ENCODE measurements at regions not wholly inside any gene's neighbourhood (a gene's known extent, or its start where the extent isn't known, plus 50 kb on each side); places are given as distances from the start of the nearest gene placed in this dataset.

GRCh38 chr5:56749842-56750241, 65.5 kb upstream of the MAP3K1 start:
- Mint-ChIP-seq H3K27ac (no peak overlapping the region), H3K4me3 (no peak overlapping the region), H3K4me1 (peaks cover 33% of the 10 kb centered on the region), H3K36me3 (ENCODE audit: low read depth) (no peaks in the 10 kb centered on the region), H3K9me3 (peaks cover 2% of the 10 kb centered on the region), H3K27me3 (no peaks in the 10 kb centered on the region)
- TF ChIP-seq CTCF (IDR thresholded peaks at IDR 0.05): no peak
- CTCF ChIA-PET: no interaction called here
- POLR2A ChIA-PET: interaction anchor here (1.7 kb wide), 1 partner anchor 13 kb away, joined by 7 read pairs; no protein-coding TSS in a partner anchor
- ATAC-seq (ENCODE audit: low read depth) (peak; percentile 40), DNase-seq (no peak)
- intact Hi-C loops (cut with micrococcal nuclease): loop anchor here (2.0 kb wide), 1 partner anchor 15 kb away; no protein-coding TSS in a partner anchor

GRCh38 chr5:56746553-56747339, 68.6 kb upstream of the MAP3K1 start:
- TF ChIP-seq CTCF (IDR thresholded peaks at IDR 0.05): no peak

GRCh38 chr5:56745864-56746263, 69.5 kb upstream of the MAP3K1 start:
- no peaks in the 10 kb centered on the region for H3K36me3 Mint-ChIP-seq (ENCODE audit: low read depth)
- ATAC-seq (ENCODE audit: low read depth): peak; percentile 83
- peaks cover 44% of the 10 kb centered on the region for H3K4me1 Mint-ChIP-seq
- no peak for TF ChIP-seq CTCF (IDR thresholded peaks at IDR 0.05)
- H3K9me3 Mint-ChIP-seq: no peaks in the 10 kb centered on the region
- CTCF ChIA-PET: no interaction called here
- no peaks in the 10 kb centered on the region for H3K27me3 Mint-ChIP-seq
- POLR2A ChIA-PET: interaction anchor here (1.6 kb wide), 1 partner anchor 76 kb away, joined by 10 read pairs; no protein-coding TSS in a partner anchor
- H3K4me3 Mint-ChIP-seq: peak overlapping the region; percentile 44
- intact Hi-C loops (cut with micrococcal nuclease): loop anchor here (2.0 kb wide), 1 partner anchor 15 kb away; no protein-coding TSS in a partner anchor
- H3K27ac Mint-ChIP-seq: peak overlapping the region; percentile 77
- no peak for DNase-seq

More at GRCh38 chr5:56746553-56747339, 68.6 kb upstream of the MAP3K1 start:
- Mint-ChIP-seq H3K27me3 (no peaks in the 10 kb centered on the region), H3K4me1 (peaks cover 44% of the 10 kb centered on the region), H3K36me3 (ENCODE audit: low read depth) (no peaks in the 10 kb centered on the region), H3K27ac (peak overlapping the region; percentile 77), H3K9me3 (no peaks in the 10 kb centered on the region), H3K4me3 (no peak overlapping the region)
- intact Hi-C loops (cut with micrococcal nuclease): loop anchor here (2.0 kb wide), 1 partner anchor 14 kb away; no protein-coding TSS in a partner anchor
- ChIA-PET CTCF (interaction anchor here (1.4 to 1.5 kb wide), 2 partner anchors 10 to 91 kb away, joined by 3 to 4 read pairs; no protein-coding TSS in a partner anchor), POLR2A (interaction anchor here (0.6 to 1.4 kb wide), 3 partner anchors 11 to 203 kb away, joined by 4 to 5 read pairs (median 4); no protein-coding TSS in a partner anchor)
- DNase-seq: no peak
- ATAC-seq (ENCODE audit: low read depth): no peak

GRCh38 chr5:56740868-56741267, 74.5 kb upstream of the MAP3K1 start:
- DNase-seq: no peak
- TF ChIP-seq CTCF (IDR thresholded peaks at IDR 0.05): no peak
- Mint-ChIP-seq H3K4me3 (no peak overlapping the region), H3K36me3 (ENCODE audit: low read depth) (no peaks in the 10 kb centered on the region), H3K4me1 (peaks cover 47% of the 10 kb centered on the region), H3K27ac (no peak overlapping the region), H3K9me3 (no peaks in the 10 kb centered on the region), H3K27me3 (no peaks in the 10 kb centered on the region)
- ChIA-PET CTCF (no interaction called here), POLR2A (no interaction called here)
- ATAC-seq (ENCODE audit: low read depth): no peak
- intact Hi-C loops (cut with micrococcal nuclease): no loop called here

- CTCF ChIA-PET: no interaction called here
- Mint-ChIP-seq H3K4me3 (no peak overlapping the region), H3K4me1 (peaks cover 49% of the 10 kb centered on the region), H3K27ac (no peak overlapping the region), H3K9me3 (no peaks in the 10 kb centered on the region), H3K27me3 (no peaks in the 10 kb centered on the region), H3K36me3 (ENCODE audit: low read depth) (no peaks in the 10 kb centered on the region)
- intact Hi-C loops (cut with micrococcal nuclease): no loop called here
- no peak for DNase-seq
- no peak for ATAC-seq (ENCODE audit: low read depth)
- POLR2A ChIA-PET: no interaction called here
- TF ChIP-seq CTCF (IDR thresholded peaks at IDR 0.05): no peak
Measured at GRCh38 chr5:56739990-56740389, 75.4 kb upstream of the MAP3K1 start.

Data from activated B cell treated with CpG ODN at 0.5 μM for 24 hours (primary cell).